ENCODE measurements at regions not wholly inside any gene's neighbourhood (a gene's known extent, or its start where the extent isn't known, plus 50 kb on each side); places are given as distances from the start of the nearest gene placed in this dataset.
"Not testable (repeated sequence)": the region's sequence is repeated elsewhere in the genome, so short reads cannot be mapped to it uniquely, and the experiment has no call there.

- peak; percentile 5 for DNase-seq (ENCODE audit: low read depth)
Observed at GRCh38 chr1:221527886-221528624, 213.8 kb downstream of the DUSP10 start.

DNA sequence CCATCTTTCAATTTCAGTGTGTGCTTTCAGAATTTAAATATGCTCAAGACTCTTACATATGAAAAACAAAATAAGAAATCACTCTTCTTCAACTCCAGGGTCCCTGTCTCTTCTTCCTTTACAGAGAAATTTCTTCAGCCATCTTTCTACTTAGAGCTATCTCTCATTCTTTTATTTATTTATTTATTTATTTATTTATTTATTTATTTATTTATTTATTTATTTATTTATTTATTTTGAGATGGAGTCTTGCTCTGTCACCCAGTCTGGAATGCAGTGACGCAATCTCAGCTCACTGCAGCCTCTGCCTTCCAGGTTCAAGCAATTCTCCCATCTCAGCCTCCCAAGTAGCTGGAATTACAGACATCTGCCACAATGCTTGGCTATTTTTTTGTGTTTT is 211.7 kb downstream of the DUSP10 start:
- DNase-seq (ENCODE audit: low read depth) = not testable (repeated sequence)

- DNase-seq (ENCODE audit: low read depth) = peak; percentile 57
Observed at GRCh38 chr1:221530791-221531190, 211.1 kb downstream of the DUSP10 start.

DNA sequence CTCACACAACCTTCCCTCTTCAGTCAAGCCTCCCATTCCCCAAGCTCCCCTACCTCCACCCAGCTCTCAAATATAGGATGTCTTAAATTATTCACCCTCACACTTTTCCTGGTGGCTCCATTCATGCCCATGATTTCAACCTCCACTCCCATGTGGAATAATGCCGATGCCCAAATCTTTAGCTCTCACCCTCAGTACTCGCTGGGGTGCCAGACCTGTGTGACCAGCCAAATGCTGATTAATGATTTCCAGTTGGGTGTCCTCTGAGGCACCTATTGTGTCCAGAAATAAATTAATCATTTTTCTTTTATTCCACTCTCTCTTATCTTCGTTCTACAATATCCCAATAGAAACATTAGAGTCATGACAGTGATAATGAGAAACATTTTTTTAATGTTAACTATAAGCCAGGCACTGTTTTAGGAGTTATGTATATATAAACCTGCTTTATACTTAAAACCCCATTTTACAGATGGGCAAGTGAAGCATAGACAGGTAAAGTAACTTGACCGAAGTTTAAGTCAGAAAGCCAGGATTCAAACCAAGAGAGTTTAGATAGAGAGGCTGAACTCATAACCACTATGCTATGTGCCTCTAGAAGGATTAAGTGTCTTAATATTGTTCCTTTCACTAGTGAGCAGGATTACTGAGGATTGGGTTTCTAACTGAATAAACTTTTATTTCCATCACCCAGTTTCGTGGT is 209.7 kb downstream of the DUSP10 start:
- no peak for DNase-seq (ENCODE audit: low read depth)

GRCh38 chr1:221541296-221541695 is 200.6 kb downstream of the DUSP10 start:
- no peak for DNase-seq (ENCODE audit: low read depth)

- DNase-seq (ENCODE audit: low read depth) = peak; percentile 51
Observed at GRCh38 chr1:221543529-221544120, 198.3 kb downstream of the DUSP10 start.

- DNase-seq (ENCODE audit: low read depth) = no peak
Observed at GRCh38 chr1:221548942-221549341, 192.9 kb downstream of the DUSP10 start.

- DNase-seq (ENCODE audit: low read depth) = no peak
Observed at GRCh38 chr1:221549815-221550214, 192.1 kb downstream of the DUSP10 start.

DNA sequence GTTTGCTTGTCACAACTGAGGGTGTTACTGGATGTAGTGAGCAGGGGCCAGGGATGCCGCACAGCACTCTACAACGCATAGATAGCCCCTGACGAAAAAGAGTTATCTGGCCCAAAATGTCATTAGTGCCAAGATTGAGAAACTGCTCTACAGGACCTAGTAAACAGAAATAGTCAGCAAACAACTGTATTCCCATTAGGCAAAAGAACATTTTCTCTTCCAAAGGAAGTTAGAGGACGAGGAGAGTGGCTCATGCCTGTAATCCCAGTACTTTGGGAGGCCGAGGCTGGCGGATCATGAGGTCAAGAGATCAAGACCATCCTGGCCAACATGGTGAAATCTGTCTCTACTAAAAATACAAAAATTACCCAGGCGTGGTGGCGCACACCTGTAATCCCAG is 189.1 kb downstream of the DUSP10 start:
- not testable (repeated sequence) for DNase-seq (ENCODE audit: low read depth)

- no peak for DNase-seq (ENCODE audit: low read depth)
Observed at GRCh38 chr1:221555689-221556433, 186.0 kb downstream of the DUSP10 start.

GRCh38 chr1:221556435-221556834 is 185.5 kb downstream of the DUSP10 start:
- DNase-seq (ENCODE audit: low read depth) = no peak

DNA sequence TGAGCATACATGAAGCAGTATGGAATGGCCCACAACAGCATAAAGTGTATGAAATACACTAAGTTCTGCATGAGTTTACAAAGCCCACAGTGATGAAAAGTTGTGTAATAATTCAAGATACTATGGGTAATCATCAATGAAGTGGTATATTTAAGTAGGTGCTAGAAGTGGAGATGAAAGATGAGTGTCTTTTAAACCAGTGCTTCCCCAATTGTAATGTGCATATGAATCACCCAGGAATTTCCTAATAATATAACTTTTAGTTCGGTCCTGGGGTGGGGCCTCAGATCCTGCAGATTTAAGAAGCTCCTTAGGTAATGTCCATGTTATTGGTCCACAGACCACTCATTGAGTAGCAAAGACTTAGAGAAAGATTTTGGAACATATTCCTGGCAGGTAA is 184.9 kb downstream of the DUSP10 start:
- peak; percentile 7 for DNase-seq (ENCODE audit: low read depth)

- DNase-seq (ENCODE audit: low read depth) = no peak
Observed at GRCh38 chr1:221558396-221558795, 183.5 kb downstream of the DUSP10 start.

- DNase-seq (ENCODE audit: low read depth) = no peak
Observed at GRCh38 chr1:221559911-221560310, 182.0 kb downstream of the DUSP10 start.

DNA sequence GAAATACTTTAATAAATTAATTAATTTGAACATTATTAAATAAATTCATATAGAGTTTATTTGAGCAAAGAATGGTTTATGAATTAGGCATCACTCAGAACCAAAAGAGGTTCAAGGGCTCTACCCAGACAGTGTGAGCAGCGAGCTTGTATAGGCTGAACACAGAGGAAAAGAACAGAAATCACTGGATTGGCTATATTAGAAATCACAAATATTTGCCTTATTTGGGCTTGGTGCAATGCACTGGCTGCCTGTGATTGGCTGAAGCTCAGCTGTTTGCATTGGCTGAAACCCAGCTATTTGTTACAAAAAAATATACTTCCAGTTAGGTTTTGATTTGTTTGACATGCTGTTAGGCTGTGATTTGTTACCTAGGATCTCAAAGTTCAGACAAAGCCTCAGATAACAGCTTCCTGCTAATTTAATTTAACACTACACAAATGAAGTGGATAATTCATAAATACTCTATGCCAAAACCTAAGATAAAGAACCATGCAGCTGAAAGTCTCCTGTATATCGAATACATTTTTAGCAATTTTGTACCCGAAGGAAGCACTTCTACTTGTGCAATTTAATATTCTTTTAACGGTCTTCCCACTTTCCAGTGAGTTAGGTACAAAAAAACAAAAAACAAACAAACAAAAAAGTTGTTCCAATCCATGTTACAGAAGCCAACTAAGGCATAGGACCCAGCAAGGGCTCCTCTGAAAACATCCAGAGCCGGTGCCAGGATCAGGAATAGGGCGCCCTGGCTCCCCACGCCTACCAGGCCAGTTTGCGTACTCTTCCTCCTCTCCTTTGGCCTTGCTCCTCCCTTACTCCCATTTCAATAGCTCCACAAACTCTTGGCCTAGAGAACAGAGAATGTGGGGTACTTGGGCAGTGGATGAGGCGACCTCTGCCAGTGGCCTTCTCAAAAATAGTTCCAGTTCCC is 179.1 kb downstream of the DUSP10 start:
- DNase-seq (ENCODE audit: low read depth) = no peak

GRCh38 chr1:221563476-221563921 is 178.4 kb downstream of the DUSP10 start:
- no peak for DNase-seq (ENCODE audit: low read depth)

GRCh38 chr1:221564891-221565290 is 177.0 kb downstream of the DUSP10 start:
- DNase-seq (ENCODE audit: low read depth) = no peak

- no peak for DNase-seq (ENCODE audit: low read depth)
Observed at GRCh38 chr1:221565711-221566110, 176.2 kb downstream of the DUSP10 start.

- no peak for DNase-seq (ENCODE audit: low read depth)
Observed at GRCh38 chr1:221567859-221568507, 173.9 kb downstream of the DUSP10 start.

DNA sequence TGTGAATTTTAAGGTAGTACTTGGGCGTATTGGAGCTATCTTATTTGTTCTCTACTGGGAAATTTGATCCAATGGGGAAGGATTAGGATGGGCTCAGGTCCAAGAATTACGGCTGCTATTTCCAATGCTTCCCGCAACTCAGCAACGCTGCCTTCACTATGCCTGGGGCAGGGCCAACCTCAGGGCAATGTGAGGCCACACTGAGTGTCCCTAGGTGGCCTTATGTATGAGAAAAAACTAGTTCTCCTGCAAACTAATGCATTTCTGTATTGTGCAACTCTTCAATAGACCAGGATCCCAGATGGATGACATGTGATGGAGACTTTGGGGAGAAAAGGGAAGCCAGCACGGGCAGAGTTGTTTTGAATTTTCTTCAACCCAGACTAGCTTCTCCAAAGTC is 168.1 kb downstream of the DUSP10 start:
- DNase-seq (ENCODE audit: low read depth) = no peak

DNA sequence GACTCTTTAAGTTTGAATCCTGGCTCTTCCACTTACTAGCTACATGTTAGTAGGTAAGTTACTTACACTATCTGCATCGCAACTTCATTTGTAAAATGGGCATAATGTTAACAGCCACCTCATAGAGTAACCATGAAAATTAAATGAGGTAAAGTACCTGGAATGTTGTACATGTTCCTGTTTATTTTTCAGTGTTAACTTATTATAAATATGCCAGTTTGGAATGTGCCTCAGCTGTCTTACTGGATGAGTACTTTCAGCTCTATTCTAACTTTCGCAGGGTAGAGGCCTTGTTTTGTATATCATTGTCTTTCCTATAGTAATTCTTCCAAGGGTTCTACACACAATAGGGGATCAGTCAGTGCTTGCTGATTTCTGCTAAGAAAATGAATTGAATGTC is 167.4 kb downstream of the DUSP10 start:
- DNase-seq (ENCODE audit: low read depth) = peak; percentile 39

All from EH (cell line).